ENCODE measurements at regions not wholly inside any gene's neighbourhood (a gene's known extent, or its start where the extent isn't known, plus 50 kb on each side); places are given as distances from the start of the nearest gene placed in this dataset.
"Not testable (repeated sequence)": the region's sequence is repeated elsewhere in the genome, so short reads cannot be mapped to it uniquely, and the experiment has no call there.

DNA sequence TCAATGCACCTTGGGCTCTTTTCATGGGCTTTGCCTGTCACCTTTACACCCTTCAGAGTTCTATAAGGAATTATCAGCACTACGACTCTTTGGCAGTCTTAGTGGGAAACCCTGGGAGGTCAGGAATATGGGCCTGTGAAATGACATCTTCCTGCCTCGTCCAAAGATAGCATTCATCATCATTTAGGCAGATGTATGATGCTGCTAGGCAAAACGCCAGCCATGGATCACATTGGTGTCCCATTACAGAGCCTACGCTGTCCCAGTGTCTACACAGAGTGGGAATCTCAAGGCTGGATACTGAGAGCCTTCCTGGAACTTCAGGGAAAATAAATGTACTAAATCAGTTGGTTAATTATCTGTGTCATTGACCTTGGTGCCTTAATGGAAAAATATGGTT, 259.4 kb upstream of the CELF2 start:
- TF ChIP-seq, protein P1, sequence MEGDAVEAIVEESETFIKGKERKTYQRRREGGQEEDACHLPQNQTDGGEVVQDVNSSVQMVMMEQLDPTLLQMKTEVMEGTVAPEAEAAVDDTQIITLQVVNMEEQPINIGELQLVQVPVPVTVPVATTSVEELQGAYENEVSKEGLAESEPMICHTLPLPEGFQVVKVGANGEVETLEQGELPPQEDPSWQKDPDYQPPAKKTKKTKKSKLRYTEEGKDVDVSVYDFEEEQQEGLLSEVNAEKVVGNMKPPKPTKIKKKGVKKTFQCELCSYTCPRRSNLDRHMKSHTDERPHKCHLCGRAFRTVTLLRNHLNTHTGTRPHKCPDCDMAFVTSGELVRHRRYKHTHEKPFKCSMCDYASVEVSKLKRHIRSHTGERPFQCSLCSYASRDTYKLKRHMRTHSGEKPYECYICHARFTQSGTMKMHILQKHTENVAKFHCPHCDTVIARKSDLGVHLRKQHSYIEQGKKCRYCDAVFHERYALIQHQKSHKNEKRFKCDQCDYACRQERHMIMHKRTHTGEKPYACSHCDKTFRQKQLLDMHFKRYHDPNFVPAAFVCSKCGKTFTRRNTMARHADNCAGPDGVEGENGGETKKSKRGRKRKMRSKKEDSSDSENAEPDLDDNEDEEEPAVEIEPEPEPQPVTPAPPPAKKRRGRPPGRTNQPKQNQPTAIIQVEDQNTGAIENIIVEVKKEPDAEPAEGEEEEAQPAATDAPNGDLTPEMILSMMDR (IDR thresholded peaks at IDR 0.05; ENCODE audit: low read depth, low read length, missing control alignments) = no peak
- no peak overlapping the region for H3K4me3 ChIP-seq (replicated peaks; ENCODE audit: low read depth, low read length)
- no peak for DNase-seq (ENCODE audit: extremely low read depth, low read depth)

DNA sequence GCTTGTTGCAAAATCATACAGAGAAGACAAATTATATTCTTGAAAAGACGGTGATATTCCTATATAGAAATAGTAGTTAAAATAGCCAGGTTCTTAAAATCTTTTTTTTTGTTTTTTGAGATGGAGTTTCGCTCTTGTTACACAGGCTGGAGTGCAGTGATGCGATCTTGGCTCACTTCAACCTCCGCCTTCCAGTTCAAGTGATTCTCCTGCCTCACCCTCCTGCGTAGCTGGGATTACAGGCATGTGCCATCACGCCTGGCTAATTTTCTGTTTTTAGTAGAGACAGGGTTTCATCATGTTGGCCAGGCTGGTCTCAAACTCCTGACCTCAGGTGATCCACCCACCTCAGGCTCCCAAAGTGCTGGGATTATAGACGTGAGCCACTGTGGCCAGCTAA, 257.9 kb upstream of the CELF2 start:
- not testable (repeated sequence) for DNase-seq (ENCODE audit: extremely low read depth, low read depth); H3K4me3 ChIP-seq (replicated peaks; ENCODE audit: low read depth, low read length)

DNA sequence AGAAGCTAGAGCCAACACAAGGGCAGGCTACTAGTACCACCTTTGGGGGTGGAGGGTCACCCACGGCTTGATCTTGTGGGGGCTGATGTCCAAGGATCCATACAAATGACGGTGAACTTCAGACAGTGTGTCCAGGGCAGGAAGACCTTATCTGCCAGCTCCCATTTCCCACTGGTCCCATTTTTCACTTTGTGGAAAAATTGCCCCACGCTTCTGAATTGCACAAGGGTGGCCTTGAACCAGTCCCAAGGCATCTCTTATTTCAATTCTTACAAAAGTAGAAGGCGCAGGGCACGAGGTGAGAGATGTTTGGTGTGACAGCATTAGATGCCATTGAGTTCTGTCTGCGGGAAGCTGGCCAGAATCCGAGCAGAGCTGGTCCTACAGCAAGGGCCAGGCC, 252.7 kb upstream of the CELF2 start:
- DNase-seq (ENCODE audit: extremely low read depth, low read depth) = no peak
- TF ChIP-seq, protein P1 (IDR thresholded peaks at IDR 0.05; ENCODE audit: low read depth, low read length, missing control alignments) = no peak
- H3K4me3 ChIP-seq (replicated peaks; ENCODE audit: low read depth, low read length) = no peak overlapping the region

DNA sequence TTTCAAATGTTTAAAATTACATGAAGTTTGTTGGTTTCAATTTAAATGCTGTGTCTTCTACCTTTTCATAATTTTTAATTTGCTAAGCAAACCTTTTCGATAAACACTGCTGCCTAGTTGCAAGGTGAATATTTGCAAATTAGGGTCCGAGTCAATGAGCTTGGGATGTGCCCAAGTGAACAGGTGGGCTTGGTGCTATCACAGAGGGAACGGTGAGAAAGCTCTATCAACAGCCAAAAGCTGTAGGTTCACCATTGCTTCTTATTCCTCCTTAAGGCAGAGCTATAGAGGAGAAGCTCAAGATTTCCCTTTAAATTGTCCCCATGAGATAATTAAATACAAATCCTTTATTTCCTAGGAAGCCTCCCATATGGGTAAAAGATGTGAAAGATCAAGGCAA, 245.3 kb upstream of the CELF2 start:
- no peak for DNase-seq (ENCODE audit: extremely low read depth, low read depth)
- TF ChIP-seq, protein P1 (IDR thresholded peaks at IDR 0.05; ENCODE audit: low read depth, low read length, missing control alignments) = no peak
- H3K4me3 ChIP-seq (replicated peaks; ENCODE audit: low read depth, low read length) = no peak overlapping the region

DNA sequence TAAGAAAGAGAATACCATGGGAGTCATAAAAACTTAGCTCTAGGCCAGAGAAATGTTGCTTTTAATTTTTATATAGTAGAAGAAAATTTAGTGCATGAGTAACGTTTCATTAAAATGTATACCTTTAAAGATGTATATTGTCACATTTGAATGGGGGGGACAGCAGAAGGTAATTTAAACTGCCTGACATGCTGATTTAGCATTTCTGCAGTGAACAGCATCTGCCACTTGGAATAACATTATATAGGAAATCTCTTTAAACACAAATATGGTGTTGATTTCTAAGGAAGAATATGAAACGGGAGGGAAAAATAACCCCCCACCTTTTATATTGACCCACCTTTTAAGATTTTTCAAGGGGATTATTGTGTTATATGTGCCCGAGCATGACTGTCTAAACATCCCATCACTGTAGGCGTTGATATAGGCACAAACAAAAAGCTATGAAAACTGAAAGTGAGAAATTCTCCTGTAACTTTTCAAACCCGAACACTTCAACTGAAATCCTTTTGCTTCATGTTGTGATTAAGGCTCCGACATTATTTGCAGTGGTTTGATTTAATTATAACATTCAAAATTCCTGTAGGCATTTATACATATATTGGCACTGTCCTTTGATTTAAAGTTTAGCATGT, 244.7 kb upstream of the CELF2 start:
- TF ChIP-seq, protein P1 (IDR thresholded peaks at IDR 0.05; ENCODE audit: low read depth, low read length, missing control alignments) = no peak
- DNase-seq (ENCODE audit: extremely low read depth, low read depth) = no peak

DNA sequence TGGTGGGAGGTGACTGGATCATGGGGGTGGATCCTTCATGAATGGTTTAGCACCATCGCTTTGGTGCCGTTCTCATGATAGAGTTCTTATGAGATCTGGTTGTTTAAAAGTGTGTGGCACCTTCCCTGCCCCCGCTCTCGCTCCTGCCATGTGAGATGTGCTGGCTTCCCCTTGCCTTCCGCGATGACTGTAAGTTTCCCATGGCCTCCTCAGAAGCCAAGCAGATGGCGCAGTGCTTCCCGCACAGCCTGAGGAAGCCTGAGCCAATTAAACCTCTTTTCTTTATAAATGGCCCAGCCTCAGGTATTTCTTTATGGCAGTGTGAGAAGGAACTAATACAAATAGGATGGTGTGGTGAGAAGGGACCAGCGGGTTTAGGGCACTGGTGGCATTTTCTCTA, 243.3 kb upstream of the CELF2 start:
- no peak for DNase-seq (ENCODE audit: extremely low read depth, low read depth)
- TF ChIP-seq, protein P1 (IDR thresholded peaks at IDR 0.05; ENCODE audit: low read depth, low read length, missing control alignments) = no peak
- H3K4me3 ChIP-seq (replicated peaks; ENCODE audit: low read depth, low read length) = no peak overlapping the region

More for the DNA sequence above, 244.7 kb upstream of the CELF2 start:
- H3K4me3 ChIP-seq (replicated peaks; ENCODE audit: low read depth, low read length) = no peak overlapping the region

DNA sequence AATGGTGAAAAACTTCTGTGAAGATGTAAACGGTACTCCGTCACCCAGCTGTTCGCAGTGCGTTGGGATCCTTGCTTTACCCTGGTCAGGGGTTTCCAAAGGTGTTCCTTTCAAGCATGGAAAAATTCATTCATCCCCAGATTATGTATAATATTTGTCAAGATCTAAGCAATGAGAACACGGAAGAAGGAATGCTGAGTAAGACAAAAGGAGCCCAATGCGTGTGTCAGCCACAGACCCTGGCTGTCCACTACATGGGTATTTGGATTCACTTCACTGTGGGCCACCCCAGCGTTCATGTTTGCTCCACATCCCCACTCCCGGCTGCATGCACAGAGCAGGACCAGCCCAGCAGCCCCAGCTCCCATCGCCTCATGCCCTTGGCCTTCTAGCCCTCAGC, 241.3 kb upstream of the CELF2 start:
- DNase-seq (ENCODE audit: extremely low read depth, low read depth) = no peak
- TF ChIP-seq, protein P1 (IDR thresholded peaks at IDR 0.05; ENCODE audit: low read depth, low read length, missing control alignments) = no peak
- no peak overlapping the region for H3K4me3 ChIP-seq (replicated peaks; ENCODE audit: low read depth, low read length)
